Epithelial cell of proximal tubule (primary cell): ENCODE measurements at regions not wholly inside any gene's neighbourhood (a gene's known extent, or its start where the extent isn't known, plus 50 kb on each side); places are given as distances from the start of the nearest gene placed in this dataset.
A peak's percentile ranks its signal among the peaks of the same experiment; 100 is the strongest.
"Not testable (repeated sequence)": the region's sequence is repeated elsewhere in the genome, so short reads cannot be mapped to it uniquely, and the experiment has no call there.

Source experiments
- DNase-seq: peaks from one replicate; pipeline ENCODE4 v3.0.0-alpha.2; 2011; ENCODE audit warnings: low read depth
- H3K4me3 ChIP-seq: 2 replicates; pipeline ENCODE4 v1.5.1; 2011; ENCODE audit warnings: low read depth, mild to moderate bottlenecking, low read length
- CTCF ChIP-seq: conservative IDR thresholded peaks from 2 replicates; pipeline ENCODE4 v1.5.1; 2012; ENCODE audit warnings: low read depth, mild to moderate bottlenecking, low read length

- no peak for DNase-seq
- H3K4me3 ChIP-seq, result no peak overlapping the region
- no peak for TF ChIP-seq CTCF
These were observed 447.3 kb downstream of the XIRP2 start for GRCh38 chr2:167335541-167335992.

- H3K4me3 ChIP-seq, result no peak overlapping the region
- no peak for TF ChIP-seq CTCF
- DNase-seq, result no peak
These were observed 446.0 kb downstream of the XIRP2 start for GRCh38 chr2:167334146-167334742.

- DNase-seq, result no peak
- peak; percentile 33 for TF ChIP-seq CTCF
- H3K4me3 ChIP-seq, result no peak overlapping the region
These were observed 445.0 kb downstream of the XIRP2 start for GRCh38 chr2:167333245-167333644.

GRCh38 chr2:167332358-167332757, 444.1 kb downstream of the XIRP2 start:
- no peak for DNase-seq
- TF ChIP-seq CTCF, result no peak
- H3K4me3 ChIP-seq, result no peak overlapping the region

GRCh38 chr2:167331636-167332232, 443.5 kb downstream of the XIRP2 start:
- TF ChIP-seq CTCF, result peak; percentile 40
- DNase-seq, result no peak
- H3K4me3 ChIP-seq, result no peak overlapping the region

- DNase-seq, H3K4me3 ChIP-seq: not testable (repeated sequence)
These were observed 440.5 kb downstream of the XIRP2 start for GRCh38 chr2:167328808-167329207.

- no peak overlapping the region for H3K4me3 ChIP-seq
- no peak for TF ChIP-seq CTCF
- DNase-seq, result no peak
These were observed 434.5 kb downstream of the XIRP2 start for GRCh38 chr2:167322795-167323194.
